ENCODE measurements at regions not wholly inside any gene's neighbourhood (a gene's known extent, or its start where the extent isn't known, plus 50 kb on each side); places are given as distances from the start of the nearest gene placed in this dataset.

- no peak for TF ChIP-seq POU5F1 (IDR thresholded peaks at IDR 0.05; ENCODE audit: low read depth, low read length)
- TF ChIP-seq NRF1 (IDR thresholded peaks at IDR 0.05; ENCODE audit: low read depth, low read length): no peak
- TF ChIP-seq CTCF (IDR thresholded peaks at IDR 0.05; ENCODE audit: control extremely low read depth in 1 of 3, insufficient read depth in 1 of 3, low read depth in 1 of 3, low read length in 3 of 3): no peak
- TF ChIP-seq CREB1 (IDR thresholded peaks at IDR 0.05): no peak
- TF ChIP-seq CHD2 (IDR thresholded peaks at IDR 0.05; ENCODE audit: low read length): no peak
- no peak for TF ChIP-seq TEAD4 (IDR thresholded peaks at IDR 0.05; ENCODE audit: low read depth, low read length)
- no peak for TF ChIP-seq EZH2 (IDR thresholded peaks at IDR 0.05; ENCODE audit: low read depth, low read length, severe bottlenecking)
- TF ChIP-seq POLR2AphosphoS5 (IDR thresholded peaks at IDR 0.05; ENCODE audit: low read depth, low read length): no peak
- no peak for TF ChIP-seq JUN (IDR thresholded peaks at IDR 0.05; ENCODE audit: low read depth, low read length)
- no peak for TF ChIP-seq GABPA (IDR thresholded peaks at IDR 0.05; ENCODE audit: borderline replicate concordance, insufficient read depth, low read length)
- TF ChIP-seq SUZ12 (IDR thresholded peaks at IDR 0.05; ENCODE audit: low read length): no peak
- TF ChIP-seq RAD21 (IDR thresholded peaks at IDR 0.05 in 1 of 2, conservative IDR thresholded peaks at IDR 0.05 in 1 of 2; ENCODE audit: low read depth in 2 of 2, low read length in 2 of 2): no peak
Measured at GRCh38 chr14:49954171-49954631, 61.3 kb downstream of the ARF6 start.

Data from H1 (cell line).